Stimulated activated CD4-positive, alpha-beta T cell treated with anti-CD3 and anti-CD28 coated beads, Interleukin-1b, Interleukin-23, amount 100 ng/mL, for 4 hours (primary cell): ENCODE measurements at regions not wholly inside any gene's neighbourhood (a gene's known extent, or its start where the extent isn't known, plus 50 kb on each side); places are given as distances from the start of the nearest gene placed in this dataset.
A peak's percentile ranks its signal among the peaks of the same experiment; 100 is the strongest.
"Not testable (repeated sequence)": the region's sequence is repeated elsewhere in the genome, so short reads cannot be mapped to it uniquely, and the experiment has no call there.

Source experiments
- DNase-seq, 2 donors: peaks; one replicate each; pipeline ENCODE4 v3.0.0-alpha.2; 2020; ENCODE audit warnings: low read depth in 2 of 2

- no peak for DNase-seq
These were observed 80.8 kb downstream of the C21orf91 start for GRCh38 chr21:17738176-17738953.

- DNase-seq = no peak
These were observed 83.1 kb downstream of the C21orf91 start for GRCh38 chr21:17736072-17736471.

GRCh38 chr21:17733209-17733608 is 85.9 kb downstream of the C21orf91 start:
- no peak for DNase-seq

GRCh38 chr21:17732306-17732705 is 86.8 kb downstream of the C21orf91 start:
- DNase-seq = no peak

- no peak for DNase-seq
These were observed 87.6 kb downstream of the C21orf91 start for GRCh38 chr21:17731554-17731953.

GRCh38 chr21:17730782-17731181 is 88.4 kb downstream of the C21orf91 start:
- DNase-seq = no peak

GRCh38 chr21:17729455-17729854 is 89.7 kb downstream of the C21orf91 start:
- no peak for DNase-seq

- DNase-seq = no peak
These were observed 91.8 kb downstream of the C21orf91 start for GRCh38 chr21:17727361-17727760.

- no peak for DNase-seq
These were observed 92.9 kb downstream of the C21orf91 start for GRCh38 chr21:17726047-17726829.

GRCh38 chr21:17725339-17725738 is 93.8 kb downstream of the C21orf91 start:
- DNase-seq = no peak

GRCh38 chr21:17712887-17713286 is 100.2 kb upstream of the BTG3 start:
- DNase-seq = no peak

GRCh38 chr21:17711896-17712295 is 99.2 kb upstream of the BTG3 start:
- DNase-seq = no peak

- no peak for DNase-seq
These were observed 96.5 kb upstream of the BTG3 start for GRCh38 chr21:17709266-17709611.

- no peak for DNase-seq
These were observed 96.0 kb upstream of the BTG3 start for GRCh38 chr21:17708522-17709265.

- DNase-seq = no peak
These were observed 87.0 kb upstream of the BTG3 start for GRCh38 chr21:17699524-17700189.

GRCh38 chr21:17697473-17697872 is 84.8 kb upstream of the BTG3 start:
- no peak for DNase-seq

GRCh38 chr21:17694416-17694815 is 81.7 kb upstream of the BTG3 start:
- not testable (repeated sequence) for DNase-seq

- no peak for DNase-seq
These were observed 81.1 kb upstream of the BTG3 start for GRCh38 chr21:17693801-17694200.

- no peak for DNase-seq
These were observed 77.4 kb upstream of the BTG3 start for GRCh38 chr21:17690078-17690494.

GRCh38 chr21:17688912-17689874 is 76.5 kb upstream of the BTG3 start:
- peak; percentile 25 to 37 for DNase-seq

- no peak for DNase-seq
These were observed 70.2 kb upstream of the BTG3 start for GRCh38 chr21:17682924-17683323.
